H1 (cell line): ENCODE measurements at regions not wholly inside any gene's neighbourhood (a gene's known extent, or its start where the extent isn't known, plus 50 kb on each side); places are given as distances from the start of the nearest gene placed in this dataset.

ENCODE experiments used
- CTCF ChIA-PET: fragments of 300-600 bp; sonication (Branson Sonifier 250); formaldehyde crosslinking; loops from one replicate; lab custom pipeline; 2021; ENCODE audit not compliant: partially characterized antibody; lab: Charles Lee
- POLR2A ChIA-PET: fragments of 300-600 bp; sonication (Branson Sonifier 250); formaldehyde crosslinking; loops from one replicate; lab custom pipeline; 2021; ENCODE audit warnings: inconsistent platforms; ENCODE audit not compliant: partially characterized antibody; lab: Charles Lee
- DNase-seq, 2 experiments: peaks; one replicate each; pipeline versions ENCODE4 v3.0.0 to v3.0.0-alpha.2; 2010 to 2022; ENCODE audit warnings: low spot score in 2 of 2, low read depth in 1 of 2, mixed read lengths in 1 of 2
- FAIRE-seq: peaks from 2 replicates; lab custom pipeline; 2011; peaks lifted over from hg19 to GRCh38; lab: Jason Lieb, UNC
- H2AFZ ChIP-seq: 2 replicates; pipeline ENCODE4 v1.8.1; 2012; ENCODE audit warnings: low read length, inconsistent platforms
- H2AK5ac ChIP-seq: 2 replicates; pipeline ENCODE4 v1.6.1; 2013; ENCODE audit warnings: low read depth, low read length
- H2BK120ac ChIP-seq: replicated peaks from 2 replicates; pipeline ENCODE3; 2013; ENCODE audit warnings: low read depth, low read length, inconsistent platforms
- H2BK12ac ChIP-seq: 2 replicates; pipeline ENCODE4 v1.6.1; 2013; ENCODE audit warnings: low read depth, low read length
- H2BK15ac ChIP-seq: 2 replicates; pipeline ENCODE4 v1.6.1; 2013; ENCODE audit warnings: low read length
- H2BK20ac ChIP-seq: 2 replicates; pipeline ENCODE4 v1.6.1; 2013; ENCODE audit warnings: low read length
- H2BK5ac ChIP-seq: 2 replicates; pipeline ENCODE4 v1.6.1; 2013; ENCODE audit warnings: low read depth, low read length
- H3K14ac ChIP-seq: 2 replicates; pipeline ENCODE4 v1.6.1; 2013; ENCODE audit warnings: inconsistent platforms; ENCODE audit not compliant: insufficient read length
- H3K18ac ChIP-seq: 2 replicates; pipeline ENCODE4 v1.6.1; 2013; ENCODE audit warnings: low read length; ENCODE audit errors: extremely low read depth
- H3K23ac ChIP-seq: 2 replicates; pipeline ENCODE4 v1.6.1; 2013; ENCODE audit warnings: inconsistent platforms; ENCODE audit not compliant: insufficient read length
- H3K23me2 ChIP-seq: 2 replicates; pipeline ENCODE4 v1.6.1; 2013; ENCODE audit warnings: low read depth, low read length
- H3K27ac ChIP-seq: 2 replicates; pipeline ENCODE4 v1.6.1; 2011; ENCODE audit warnings: low read depth, low read length, inconsistent platforms
- H3K27me3 ChIP-seq, 4 experiments: replicated peaks in 1 of 4; 1 replicate in 1 of 4; 2 replicates in 3 of 4; pipeline versions ENCODE4 v1.6.1 to v1.8.1; 2011 to 2013; ENCODE audit warnings: low read length in 3 of 4, mild to moderate bottlenecking in 3 of 4, inconsistent platforms in 2 of 4, mixed read lengths in 2 of 4, moderate library complexity in 1 of 4; ENCODE audit not compliant: control insufficient read depth in 3 of 4, insufficient read depth in 3 of 4; ENCODE audit errors: extremely low read depth in 1 of 4
- H3K36me3 ChIP-seq, 4 experiments: 2 replicates each; pipeline versions ENCODE4 v1.6.1 to v1.8.1; 2011 to 2013; ENCODE audit warnings: mild to moderate bottlenecking in 4 of 4, low read length in 3 of 4, moderate library complexity in 2 of 4, control low read depth in 1 of 4, inconsistent platforms in 1 of 4; ENCODE audit not compliant: insufficient read depth in 4 of 4, control insufficient read depth in 2 of 4
- H3K4ac ChIP-seq: replicated peaks from 2 replicates; pipeline ENCODE3; 2013; ENCODE audit warnings: low read length, low read depth, mixed read lengths, inconsistent platforms; ENCODE audit not compliant: insufficient read length
- H3K4me1 ChIP-seq, 4 experiments: replicated peaks in 1 of 4; 1 replicate in 1 of 4; 2 replicates in 3 of 4; pipeline versions ENCODE4 v1.6.1 to v1.8.1; 2011 to 2013; ENCODE audit warnings: low read length in 3 of 4, inconsistent platforms in 2 of 4, mixed read lengths in 1 of 4; ENCODE audit not compliant: insufficient read depth in 4 of 4, control insufficient read depth in 3 of 4
- H3K4me2 ChIP-seq, 2 experiments: 2 replicates each; pipeline versions ENCODE4 v1.6.1 to v1.8.1; 2011 to 2013; ENCODE audit warnings: low read depth in 2 of 2, low read length in 2 of 2, control low read depth in 1 of 2, inconsistent platforms in 1 of 2, mild to moderate bottlenecking in 1 of 2; ENCODE audit not compliant: insufficient read depth in 1 of 2
- H3K4me3 ChIP-seq, 4 experiments: fragments of 200-600, 300-600 bp in 1 of 4; sonication (generic), shearing (Covaris generic), sonication (Bioruptor Twin) in 1 of 4; 2 replicates each; pipeline versions ENCODE4 v1.5.1 to v1.8.1; 2011 to 2016; ENCODE audit warnings: low read length in 4 of 4, low read depth in 3 of 4, control low read depth in 2 of 4, inconsistent platforms in 2 of 4, mild to moderate bottlenecking in 2 of 4, mixed read lengths in 1 of 4, moderate library complexity in 1 of 4; ENCODE audit not compliant: insufficient read depth in 2 of 4; ENCODE audit errors: extremely low read depth in 1 of 4
- H3K56ac ChIP-seq: replicated peaks from 2 replicates; pipeline ENCODE3; 2013; ENCODE audit warnings: low read depth, mild to moderate bottlenecking, mixed read lengths, low read length, inconsistent platforms; ENCODE audit not compliant: insufficient read length
- H3K79me1 ChIP-seq: 2 replicates; pipeline ENCODE4 v1.6.1; 2013; ENCODE audit warnings: low read depth, low read length, control low read depth
- H3K79me2 ChIP-seq, 2 experiments: 2 replicates each; pipeline versions ENCODE4 v1.6.1 to v1.8.1; 2012 to 2013; ENCODE audit warnings: low read length in 2 of 2, mild to moderate bottlenecking in 2 of 2, inconsistent platforms in 1 of 2; ENCODE audit not compliant: insufficient read depth in 2 of 2, control insufficient read depth in 1 of 2
- H3K9ac ChIP-seq, 4 experiments: replicated peaks in 1 of 4; 1 replicate in 1 of 4; 2 replicates in 3 of 4; pipeline versions ENCODE4 v1.6.1 to v1.8.1; 2011 to 2013; ENCODE audit warnings: low read depth in 3 of 4, low read length in 3 of 4, control low read depth in 2 of 4, mild to moderate bottlenecking in 2 of 4, moderate library complexity in 2 of 4, inconsistent platforms in 1 of 4; ENCODE audit errors: extremely low read depth in 1 of 4
- H3K9me3 ChIP-seq, 2 experiments: 2 replicates each; pipeline versions ENCODE4 v1.6.1 to v1.8.1; 2012 to 2013; ENCODE audit warnings: mild to moderate bottlenecking in 2 of 2, moderate library complexity in 2 of 2, control low read depth in 1 of 2, inconsistent platforms in 1 of 2, low read depth in 1 of 2, low read length in 1 of 2, mixed read lengths in 1 of 2; ENCODE audit not compliant: insufficient read depth in 2 of 2
- H4K20me1 ChIP-seq, 2 experiments: replicated peaks in 1 of 2; 2 replicates each; pipeline versions ENCODE3 to v1.8.1; 2011 to 2013; ENCODE audit warnings: inconsistent platforms in 2 of 2, low read length in 2 of 2, mild to moderate bottlenecking in 1 of 2; ENCODE audit not compliant: insufficient read depth in 2 of 2, control insufficient read depth in 1 of 2
- H4K5ac ChIP-seq: 2 replicates; pipeline ENCODE4 v1.6.1; 2013; ENCODE audit warnings: low read length, low read depth, mixed read lengths, inconsistent platforms; ENCODE audit not compliant: insufficient read length
- H4K8ac ChIP-seq: 2 replicates; pipeline ENCODE4 v1.8.0; 2013; ENCODE audit warnings: mild to moderate bottlenecking, moderate library complexity, low read length, inconsistent platforms; ENCODE audit not compliant: insufficient read depth; ENCODE audit errors: extremely low read depth
- H4K91ac ChIP-seq: replicated peaks from 2 replicates; pipeline ENCODE3; 2013; ENCODE audit warnings: low read length, mixed read lengths, inconsistent platforms; ENCODE audit not compliant: insufficient read length
- ATF2 ChIP-seq: IDR thresholded peaks from 2 replicates; pipeline ENCODE4 v1.6.1; 2012; ENCODE audit warnings: low read length, inconsistent platforms
- BCL11A ChIP-seq, 2 experiments: IDR thresholded peaks; one replicate each; pipeline ENCODE4 v1.6.1; 2011; ENCODE audit warnings: low read depth in 2 of 2, low read length in 2 of 2, mild to moderate bottlenecking in 2 of 2
- BRCA1 ChIP-seq: IDR thresholded peaks from 2 replicates; pipeline ENCODE4 v1.6.1; 2012; ENCODE audit warnings: low read depth, low read length, improper control_type of control experiment
- CBX8 ChIP-seq: fragments of 300-800, 300-1000 bp; sonication (generic); IDR thresholded peaks from 2 replicates; pipeline ENCODE4 v1.7.1; 2016; ENCODE audit warnings: low read depth, low read length, borderline replicate concordance
- CEBPB ChIP-seq: IDR thresholded peaks from 2 replicates; pipeline ENCODE4 v1.6.1; 2012; ENCODE audit warnings: low read depth, low read length
- CHD1 ChIP-seq: IDR thresholded peaks from 2 replicates; pipeline ENCODE4 v1.6.1; 2012; ENCODE audit warnings: low read depth, low read length, improper control_type of control experiment
- HDAC2 ChIP-seq, 2 experiments: fragments of 300-600 bp in 1 of 2; sonication (generic) in 1 of 2; IDR thresholded peaks; 2 replicates each; pipeline ENCODE4 v1.6.1; 2011 to 2012; ENCODE audit warnings: low read depth in 2 of 2, low read length in 2 of 2, mild to moderate bottlenecking in 2 of 2, moderate library complexity in 2 of 2, borderline replicate concordance in 1 of 2, inconsistent platforms in 1 of 2
- JUND ChIP-seq: IDR thresholded peaks from 2 replicates; pipeline ENCODE4 v1.6.1; 2011; ENCODE audit warnings: mild to moderate bottlenecking, improper control_type of control experiment, low read length
- KDM4A ChIP-seq: IDR thresholded peaks from one replicate; pipeline ENCODE4 v1.7.1; 2012; ENCODE audit warnings: low read depth, mild to moderate bottlenecking, moderate library complexity, low read length, inconsistent platforms; ENCODE audit not compliant: severe bottlenecking
- RNF2 ChIP-seq: fragments of 200-900, 300-1000 bp; sonication (generic); IDR thresholded peaks from 2 replicates; pipeline ENCODE4 v1.7.1; 2016; ENCODE audit warnings: borderline replicate concordance, low read depth, mild to moderate bottlenecking, antibody characterized with exemption, low read length; ENCODE audit not compliant: poor library complexity, severe bottlenecking; ENCODE audit errors: missing control alignments
- SIX5 ChIP-seq: IDR thresholded peaks from 2 replicates; pipeline ENCODE4 v1.6.1; 2011; ENCODE audit warnings: mild to moderate bottlenecking, low read depth, low read length
- TEAD4 ChIP-seq: IDR thresholded peaks from 2 replicates; pipeline ENCODE4 v1.6.1; 2012; ENCODE audit warnings: low read depth, low read length, inconsistent platforms, mixed read lengths
- WGBS, 2 experiments: shearing (Covaris generic) in 1 of 2; methylation state at CpG; one replicate each; pipeline versions ENCODE4 v1.1.6 to v1.1.7; 2013 to 2015; ENCODE audit warnings: low lambda C conversion rate in 2 of 2, mixed read lengths in 2 of 2, inconsistent platforms in 1 of 2, low coverage in 1 of 2, missing lambda C conversion rate in 1 of 2; ENCODE audit not compliant: insufficient replicate concordance in 2 of 2, insufficient coverage in 1 of 2, insufficient read length in 1 of 2; ENCODE audit errors: extremely low coverage in 1 of 2, missing lambda C conversion rate in 1 of 2; 5-methylcytosine and 5-hydroxymethylcytosine counted together

- CTCF ChIA-PET: interaction anchor here (0.8 to 1.5 kb wide), 6 partner anchors 8 to 464 kb away, joined by 3 to 4 read pairs (median 3); no protein-coding TSS in a partner anchor
- TF ChIP-seq SIX5: no peak
- TF ChIP-seq HDAC2 (IDR thresholded peaks at IDR 0.05; ENCODE audit: borderline replicate concordance in 1 of 2, low read depth in 2 of 2, low read length in 2 of 2): no peak
- TF ChIP-seq CEBPB: no peak
- no peak for TF ChIP-seq CBX8
- TF ChIP-seq BCL11A (IDR thresholded peaks at IDR 0.05; ENCODE audit: low read depth in 2 of 2, low read length in 2 of 2): no peak
- TF ChIP-seq RNF2: no peak
- no peak for TF ChIP-seq BRCA1
- TF ChIP-seq KDM4A: no peak
- TF ChIP-seq JUND: no peak
- no peak for TF ChIP-seq CHD1
- TF ChIP-seq ATF2: no peak
- TF ChIP-seq TEAD4: no peak
These were observed 300.4 kb upstream of the TNP1 start for GRCh38 chr2:217160103-217160743.

More at GRCh38 chr2:217160103-217160743, 300.4 kb upstream of the TNP1 start:
- Histone ChIP-seq H3K23ac (no peak overlapping the region), H3K27me3 (no peaks in the 10 kb centered on the region), H3K56ac (no peak overlapping the region), H3K27ac (no peak overlapping the region), H3K18ac (no peak overlapping the region), H4K91ac (no peak overlapping the region), H4K8ac (no peak overlapping the region), H3K79me1 (no peaks in the 10 kb centered on the region), H2BK12ac (no peak overlapping the region), H2BK120ac (no peak overlapping the region), H2BK20ac (no peak overlapping the region), H2BK15ac (no peak overlapping the region), H3K9me3 (no peaks in the 10 kb centered on the region), H3K4me3 (no peak overlapping the region), H3K9ac (no peak overlapping the region), H3K23me2 (no peaks in the 10 kb centered on the region), H2AFZ (no peak overlapping the region), H3K4me1 (no peaks in the 10 kb centered on the region), H2AK5ac (no peak overlapping the region), H3K79me2 (no peaks in the 10 kb centered on the region), H2BK5ac (no peak overlapping the region), H3K36me3 (no peaks in the 10 kb centered on the region), H4K5ac (no peak overlapping the region), H4K20me1 (no peaks in the 10 kb centered on the region), H3K4me2 (no peak overlapping the region), H3K14ac (no peak overlapping the region), H3K4ac (no peak overlapping the region)
- 89% methylated on average over 4 of the region's 4 CpGs; no CpG with 5 or more reads in 1 of the 2 experiments for WGBS, 2 experiments
- DNase-seq (no peak), FAIRE-seq (no peak)
- POLR2A ChIA-PET: no interaction called here
